Mesenchymal stem cell (in vitro differentiated cells and primary cell): ENCODE measurements at regions not wholly inside any gene's neighbourhood (a gene's known extent, or its start where the extent isn't known, plus 50 kb on each side); places are given as distances from the start of the nearest gene placed in this dataset.

Experiments
- DNase-seq: peaks from one replicate; pipeline ENCODE4 v3.0.0-alpha.2; 2013
- H2AFZ ChIP-seq: one replicate; pipeline ENCODE4 v1.6.1; 2013; ENCODE audit warnings: low read depth, mild to moderate bottlenecking, control low read depth, inconsistent platforms, low read length, moderate library complexity
- H2AK5ac ChIP-seq: 2 replicates; pipeline ENCODE4 v1.6.1; 2013; ENCODE audit warnings: low read length, moderate library complexity, mild to moderate bottlenecking, inconsistent platforms; ENCODE audit not compliant: severe bottlenecking
- H2BK120ac ChIP-seq: one replicate; pipeline ENCODE4 v1.6.1; 2013; ENCODE audit warnings: low read depth, mild to moderate bottlenecking, inconsistent platforms, low read length, moderate library complexity
- H2BK12ac ChIP-seq, 2 experiments: one replicate each; pipeline ENCODE4 v1.6.1; 2013; ENCODE audit warnings: inconsistent platforms in 2 of 2, low read length in 2 of 2, mild to moderate bottlenecking in 2 of 2, moderate library complexity in 2 of 2, control low read depth in 1 of 2
- H2BK15ac ChIP-seq: one replicate; pipeline ENCODE4 v1.6.1; 2013; ENCODE audit warnings: mild to moderate bottlenecking, low read depth, inconsistent platforms; ENCODE audit not compliant: poor library complexity, severe bottlenecking
- H2BK5ac ChIP-seq: 2 replicates; pipeline ENCODE4 v1.6.1; 2013; ENCODE audit warnings: low read depth, mild to moderate bottlenecking, low read length, control low read depth, inconsistent platforms; ENCODE audit not compliant: poor library complexity, severe bottlenecking
- H3K14ac ChIP-seq, 2 experiments: one replicate each; pipeline ENCODE4 v1.6.1; 2013; ENCODE audit warnings: inconsistent platforms in 2 of 2, low read length in 2 of 2, control low read depth in 1 of 2, mild to moderate bottlenecking in 1 of 2, moderate library complexity in 1 of 2
- H3K18ac ChIP-seq, 2 experiments: one replicate each; pipeline ENCODE4 v1.6.1; 2013; ENCODE audit warnings: inconsistent platforms in 2 of 2, low read length in 2 of 2, control low read depth in 1 of 2, low read depth in 1 of 2, mild to moderate bottlenecking in 1 of 2
- H3K23ac ChIP-seq, 2 experiments: one replicate each; pipeline ENCODE4 v1.6.1; 2013; ENCODE audit warnings: inconsistent platforms in 2 of 2, low read length in 2 of 2, mild to moderate bottlenecking in 2 of 2, moderate library complexity in 2 of 2, control low read depth in 1 of 2
- H3K27ac ChIP-seq: 2 replicates; pipeline ENCODE4 v1.5.1; 2013; ENCODE audit warnings: mild to moderate bottlenecking, moderate library complexity, low read length, control low read depth, inconsistent platforms; ENCODE audit not compliant: poor library complexity, severe bottlenecking
- H3K27me3 ChIP-seq, 2 experiments: 2 replicates each; pipeline versions ENCODE4 v1.6.1 to v1.7.0; 2013; ENCODE audit warnings: low read length in 2 of 2, mild to moderate bottlenecking in 2 of 2, moderate library complexity in 2 of 2, control low read depth in 1 of 2, inconsistent platforms in 1 of 2; ENCODE audit not compliant: control insufficient read depth in 1 of 2, insufficient read depth in 1 of 2
- H3K36me3 ChIP-seq, 2 experiments: 2 replicates each; pipeline versions ENCODE4 v1.6.1 to v1.7.0; 2013; ENCODE audit warnings: low read length in 2 of 2, control low read depth in 1 of 2, inconsistent platforms in 1 of 2, low read depth in 1 of 2, mild to moderate bottlenecking in 1 of 2; ENCODE audit not compliant: insufficient read depth in 2 of 2, control insufficient read depth in 1 of 2
- H3K4ac ChIP-seq, 2 experiments: one replicate each; pipeline ENCODE4 v1.6.1; 2013; ENCODE audit warnings: inconsistent platforms in 2 of 2, low read length in 2 of 2, mild to moderate bottlenecking in 2 of 2, moderate library complexity in 2 of 2, control low read depth in 1 of 2, low read depth in 1 of 2
- H3K4me1 ChIP-seq: 2 replicates; pipeline ENCODE4 v1.6.1; 2013; ENCODE audit warnings: low read depth, low read length, control low read depth; ENCODE audit not compliant: control insufficient read depth, insufficient read depth
- H3K4me2 ChIP-seq: 2 replicates; pipeline ENCODE4 v1.6.1; 2013; ENCODE audit warnings: low read length, mild to moderate bottlenecking, inconsistent platforms; ENCODE audit not compliant: poor library complexity, severe bottlenecking
- H3K4me3 ChIP-seq, 2 experiments: 2 replicates each; pipeline versions ENCODE4 v1.5.1 to v1.7.0; 2013; ENCODE audit warnings: low read length in 2 of 2, mild to moderate bottlenecking in 2 of 2, control low read depth in 1 of 2, low read depth in 1 of 2; ENCODE audit not compliant: insufficient read depth in 1 of 2
- H3K79me1 ChIP-seq: replicated peaks from 2 replicates; pipeline ENCODE4 v1.6.1; 2013; ENCODE audit warnings: mild to moderate bottlenecking, control low read depth, low read length, inconsistent platforms; ENCODE audit not compliant: poor library complexity, severe bottlenecking
- H3K9ac ChIP-seq: 2 replicates; pipeline ENCODE4 v1.7.0; 2013; ENCODE audit warnings: mild to moderate bottlenecking, low read length, moderate library complexity
- H3K9me3 ChIP-seq: 2 replicates; pipeline ENCODE4 v1.7.0; 2013; ENCODE audit warnings: mild to moderate bottlenecking, low read length; ENCODE audit not compliant: control insufficient read depth
- H4K8ac ChIP-seq: one replicate; pipeline ENCODE4 v1.6.1; 2013; ENCODE audit warnings: inconsistent platforms, mild to moderate bottlenecking, low read length, moderate library complexity
- H4K91ac ChIP-seq: one replicate; pipeline ENCODE4 v1.6.1; 2013; ENCODE audit warnings: mild to moderate bottlenecking, low read length, inconsistent platforms
- WGBS: methylation state at CpG from one replicate; pipeline ENCODE4 v1.1.7; 2013; ENCODE audit warnings: mixed read lengths; 5-methylcytosine and 5-hydroxymethylcytosine counted together

DNA sequence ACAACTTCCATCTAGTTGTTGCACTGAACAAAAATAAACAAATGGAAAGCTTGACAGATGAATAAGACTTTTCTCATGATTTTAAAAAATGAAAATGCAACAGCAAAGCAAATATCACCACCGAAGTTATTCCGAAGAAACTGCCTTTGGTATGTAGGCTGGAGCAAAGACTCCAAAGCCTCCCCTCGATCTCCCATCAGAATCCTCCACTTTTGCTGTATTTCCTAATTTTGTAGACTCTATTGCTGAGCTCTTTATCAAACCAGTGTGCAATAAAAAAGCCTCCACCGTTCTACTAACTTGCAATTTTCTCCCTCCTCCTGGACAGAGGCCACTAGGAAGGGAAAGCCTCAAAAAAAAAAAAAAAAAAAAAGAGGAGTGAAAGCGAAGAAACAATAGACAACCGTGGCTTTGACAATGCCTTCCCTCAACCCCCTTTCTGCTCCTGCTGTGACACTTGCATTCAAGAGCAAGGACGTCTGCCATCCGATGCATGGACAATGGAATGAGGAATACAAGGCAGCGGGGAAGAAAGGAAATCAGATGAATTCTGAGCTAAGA is 190.9 kb upstream of the BLID start:
- peak overlapping the region; percentile 31 for H3K9ac ChIP-seq
- no peak overlapping the region for H2BK15ac ChIP-seq
- H3K36me3 ChIP-seq = no peaks in the 10 kb centered on the region
- no peak overlapping the region for H4K8ac ChIP-seq
- WGBS = 61% methylated on average over 7 of the region's 9 CpGs
- H3K14ac ChIP-seq = no peak overlapping the region
- H3K79me1 ChIP-seq = no peaks in the 10 kb centered on the region
- H3K18ac ChIP-seq = no peak overlapping the region
- H2AK5ac ChIP-seq = no peak overlapping the region
- no peak overlapping the region for H2BK5ac ChIP-seq
- H3K9me3 ChIP-seq = no peaks in the 10 kb centered on the region
- H2BK12ac ChIP-seq = no peak overlapping the region
- H3K27me3 ChIP-seq = peaks cover 6 to 12% of the 10 kb centered on the region in 2 experiments
- no peak overlapping the region for H3K4me2 ChIP-seq
- H3K27ac ChIP-seq = no peak overlapping the region
- H3K23ac ChIP-seq = no peak overlapping the region
- H3K4ac ChIP-seq = no peak overlapping the region
- peak overlapping the region in 1 of 2 experiments; percentile 54 for H3K4me3 ChIP-seq
- H2AFZ ChIP-seq = no peak overlapping the region
- H2BK120ac ChIP-seq = no peak overlapping the region
- H3K4me1 ChIP-seq = no peaks in the 10 kb centered on the region
- DNase-seq = no peak
- H4K91ac ChIP-seq = no peak overlapping the region

GRCh38 chr11:122305426-122306320 is 189.7 kb upstream of the BLID start:
- Histone ChIP-seq H3K4me3 (peak overlapping the region in 1 of 2 experiments; percentile 55), H2AFZ (no peak overlapping the region), H3K23ac (no peak overlapping the region), H3K36me3 (no peaks in the 10 kb centered on the region), H2AK5ac (no peak overlapping the region), H3K4ac (no peak overlapping the region), H3K27ac (no peak overlapping the region), H3K9me3 (no peaks in the 10 kb centered on the region), H3K9ac (peak overlapping the region; percentile 35), H3K27me3 (peaks cover 6 to 12% of the 10 kb centered on the region in 2 experiments), H2BK12ac (no peak overlapping the region), H2BK120ac (no peak overlapping the region), H3K4me1 (no peaks in the 10 kb centered on the region), H4K8ac (no peak overlapping the region), H3K79me1 (no peaks in the 10 kb centered on the region), H3K14ac (no peak overlapping the region), H2BK15ac (no peak overlapping the region), H3K18ac (no peak overlapping the region), H4K91ac (no peak overlapping the region), H3K4me2 (no peak overlapping the region), H2BK5ac (no peak overlapping the region)
- no peak for DNase-seq
- 92% methylated on average over 7 of the region's 9 CpGs for WGBS

DNA sequence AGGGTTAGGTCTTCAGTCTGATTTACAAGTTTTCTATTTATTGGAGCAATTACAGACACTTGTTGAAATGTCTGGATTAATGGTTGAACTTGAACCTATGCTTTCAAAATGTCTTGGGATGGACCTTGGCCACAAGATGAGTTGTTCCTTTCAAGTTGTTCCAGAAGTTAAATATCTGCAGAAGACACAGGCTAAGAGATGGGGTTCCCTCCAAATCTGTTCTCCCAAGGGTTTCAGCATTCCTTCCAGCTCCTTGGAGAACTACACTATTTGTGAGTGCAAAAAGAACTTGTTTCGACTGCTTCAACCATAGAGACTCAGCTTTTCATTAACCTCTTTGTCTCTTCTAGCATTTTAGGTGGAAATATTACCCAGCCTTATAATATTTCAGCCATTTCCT is 189.0 kb upstream of the BLID start:
- Histone ChIP-seq H3K27ac (no peak overlapping the region), H3K18ac (no peak overlapping the region), H2BK12ac (no peak overlapping the region), H3K9ac (peak overlapping the region; percentile 35), H3K36me3 (no peaks in the 10 kb centered on the region), H2BK120ac (no peak overlapping the region), H3K4me2 (no peak overlapping the region), H3K14ac (no peak overlapping the region), H4K91ac (no peak overlapping the region), H3K9me3 (no peaks in the 10 kb centered on the region), H3K27me3 (peaks cover 6 to 12% of the 10 kb centered on the region in 2 experiments), H3K23ac (no peak overlapping the region), H2BK5ac (no peak overlapping the region), H3K79me1 (no peaks in the 10 kb centered on the region), H3K4ac (no peak overlapping the region), H2AFZ (no peak overlapping the region), H2BK15ac (no peak overlapping the region), H4K8ac (no peak overlapping the region), H3K4me1 (no peaks in the 10 kb centered on the region), H2AK5ac (no peak overlapping the region), H3K4me3 (peak overlapping the region in 1 of 2 experiments; percentile 55)
- no peak for DNase-seq
- WGBS = 65% methylated on average over 1 of the region's 1 CpG

GRCh38 chr11:122304306-122304705 is 188.3 kb upstream of the BLID start:
- Histone ChIP-seq H3K14ac (no peak overlapping the region), H2BK120ac (no peak overlapping the region), H3K18ac (no peak overlapping the region), H2AK5ac (no peak overlapping the region), H3K4me1 (no peaks in the 10 kb centered on the region), H3K79me1 (no peaks in the 10 kb centered on the region), H3K23ac (no peak overlapping the region), H4K91ac (no peak overlapping the region), H2AFZ (no peak overlapping the region), H3K36me3 (no peaks in the 10 kb centered on the region), H3K4me3 (no peak overlapping the region), H2BK12ac (no peak overlapping the region), H3K4ac (no peak overlapping the region), H3K27me3 (peaks cover 6 to 8% of the 10 kb centered on the region in 2 experiments), H3K27ac (no peak overlapping the region), H2BK5ac (no peak overlapping the region), H3K9ac (no peak overlapping the region), H3K9me3 (peaks cover 6% of the 10 kb centered on the region), H4K8ac (no peak overlapping the region), H3K4me2 (no peak overlapping the region), H2BK15ac (no peak overlapping the region)
- DNase-seq = no peak
- WGBS = 65% methylated on average over 2 of the region's 2 CpGs
